ENCODE measurements at regions not wholly inside any gene's neighbourhood (a gene's known extent, or its start where the extent isn't known, plus 50 kb on each side); places are given as distances from the start of the nearest gene placed in this dataset.

DNA sequence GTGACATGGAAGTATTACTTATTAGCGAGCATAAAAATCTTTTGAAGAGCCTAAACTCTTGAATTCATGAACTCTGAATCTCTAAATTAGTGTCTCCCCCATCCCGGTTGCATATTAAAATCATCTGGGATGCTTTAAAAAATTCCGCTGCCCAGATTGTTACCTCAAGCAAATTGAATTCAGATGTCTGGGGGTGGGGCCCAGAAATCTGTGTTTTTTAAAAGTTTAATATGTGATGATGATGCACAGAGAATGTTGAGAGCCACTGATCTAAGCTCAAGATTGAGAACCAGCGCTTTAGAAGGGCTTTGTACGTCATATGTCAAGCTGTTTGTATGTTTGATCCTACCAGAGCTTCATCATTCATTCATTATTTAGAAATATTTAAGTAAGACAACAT is 446.8 kb downstream of the NUF2 start:
- Mint-ChIP-seq H3K27ac (no peak overlapping the region), H3K4me1 (ENCODE audit: low read depth in 2 of 2) (no peaks in the 10 kb centered on the region)

DNA sequence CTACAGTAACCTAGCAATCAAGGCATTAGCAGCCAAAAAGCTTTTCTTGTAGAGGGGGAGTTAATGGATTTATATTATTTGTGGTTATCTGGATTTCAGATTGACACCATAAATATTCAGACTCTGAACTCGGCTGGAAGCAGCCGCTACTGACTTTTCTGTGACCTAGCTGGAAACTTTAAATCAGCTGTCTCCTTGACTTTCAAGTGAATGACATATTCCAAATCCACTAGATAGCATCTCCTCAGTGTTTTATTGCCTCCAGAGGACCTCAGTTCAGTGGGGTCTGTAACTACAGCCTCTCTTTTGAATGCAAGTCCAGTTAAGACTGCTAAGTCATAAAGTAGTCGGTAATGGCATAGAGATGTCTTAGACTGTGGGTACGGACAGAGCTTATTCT is 448.5 kb downstream of the NUF2 start:
- Mint-ChIP-seq H3K4me1 (ENCODE audit: low read depth in 2 of 2) (no peaks in the 10 kb centered on the region), H3K27ac (no peak overlapping the region), H3K9me3 (peaks cover 12 to 33% of the 10 kb centered on the region in 2 donors), H3K27me3 (no peaks in the 10 kb centered on the region), H3K36me3 (ENCODE audit: insufficient read depth) (no peaks in the 10 kb centered on the region), H3K4me3 (no peak overlapping the region)
- no peak for ATAC-seq (replicated peaks)
- no peak for DNase-seq

More for the DNA sequence above, 446.8 kb downstream of the NUF2 start:
- no peak overlapping the region for H3K4me3 Mint-ChIP-seq
- no peaks in the 10 kb centered on the region for H3K27me3 Mint-ChIP-seq
- H3K9me3 Mint-ChIP-seq: peaks cover 9 to 34% of the 10 kb centered on the region in 2 donors
- DNase-seq (no peak), ATAC-seq (replicated peaks) (no peak)
- H3K36me3 Mint-ChIP-seq (ENCODE audit: insufficient read depth): no peaks in the 10 kb centered on the region

DNA sequence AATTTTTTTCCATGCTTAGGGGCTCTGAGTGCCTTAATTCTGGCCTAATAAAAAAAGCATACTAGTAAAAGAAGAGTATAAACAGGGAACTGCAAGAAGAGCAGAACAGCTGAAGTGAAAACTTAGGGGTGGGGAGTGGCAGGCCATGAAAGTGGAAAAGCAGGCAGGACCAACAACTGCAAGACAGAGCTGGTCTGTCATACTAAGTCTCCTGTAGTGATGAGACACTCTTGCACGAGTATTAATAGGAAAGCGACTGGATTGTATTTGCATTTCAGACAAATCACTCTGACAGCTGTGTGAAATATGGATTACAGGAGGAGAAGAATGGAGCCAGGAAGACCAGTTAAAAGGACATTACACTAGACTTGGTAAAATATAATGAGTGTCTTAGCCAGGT is 449.9 kb downstream of the NUF2 start:
- no peaks in the 10 kb centered on the region for H3K27me3 Mint-ChIP-seq
- ATAC-seq (replicated peaks): no peak
- no peak for DNase-seq
- no peak overlapping the region for H3K4me3 Mint-ChIP-seq
- peaks cover 14 to 27% of the 10 kb centered on the region in 2 donors for H3K9me3 Mint-ChIP-seq
- H3K27ac Mint-ChIP-seq: no peak overlapping the region
- no peaks in the 10 kb centered on the region for H3K4me1 Mint-ChIP-seq (ENCODE audit: low read depth in 2 of 2)
- no peaks in the 10 kb centered on the region for H3K36me3 Mint-ChIP-seq (ENCODE audit: insufficient read depth)

DNA sequence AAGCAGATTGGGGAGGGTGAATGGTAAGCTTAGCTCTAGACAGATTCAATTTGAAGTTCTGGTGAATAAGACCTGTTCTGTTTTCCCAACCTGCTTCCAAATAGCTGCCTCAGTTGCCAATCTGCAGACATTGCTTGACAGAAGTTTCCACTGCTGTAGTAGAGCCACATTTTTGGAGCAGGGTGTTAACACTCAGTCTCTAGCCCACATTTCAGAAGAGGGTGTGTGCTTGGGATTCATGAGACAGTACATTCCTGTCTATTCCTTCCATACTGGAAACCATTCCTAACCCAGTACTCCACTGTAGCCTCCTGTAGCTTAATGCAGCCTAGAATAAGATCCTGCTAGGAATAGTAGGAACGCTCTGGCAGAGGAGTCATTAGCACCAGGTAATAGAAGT is 450.5 kb downstream of the NUF2 start:
- ATAC-seq (replicated peaks) (no peak), DNase-seq (no peak)
- Mint-ChIP-seq H3K4me1 (ENCODE audit: low read depth in 2 of 2) (no peaks in the 10 kb centered on the region), H3K27ac (no peak overlapping the region), H3K27me3 (no peaks in the 10 kb centered on the region), H3K9me3 (peaks cover 14 to 27% of the 10 kb centered on the region in 2 donors), H3K4me3 (no peak overlapping the region), H3K36me3 (ENCODE audit: insufficient read depth) (no peaks in the 10 kb centered on the region)

- DNase-seq (no peak), ATAC-seq (replicated peaks) (no peak)
- no peaks in the 10 kb centered on the region for H3K36me3 Mint-ChIP-seq (ENCODE audit: insufficient read depth)
- no peaks in the 10 kb centered on the region for H3K27me3 Mint-ChIP-seq
- peaks cover 14 to 34% of the 10 kb centered on the region in 2 donors for H3K9me3 Mint-ChIP-seq
- no peaks in the 10 kb centered on the region for H3K4me1 Mint-ChIP-seq (ENCODE audit: low read depth in 2 of 2)
- no peak overlapping the region for H3K27ac Mint-ChIP-seq
- H3K4me3 Mint-ChIP-seq: no peak overlapping the region
Measured at GRCh38 chr1:163773396-163773795, 451.6 kb downstream of the NUF2 start.

DNA sequence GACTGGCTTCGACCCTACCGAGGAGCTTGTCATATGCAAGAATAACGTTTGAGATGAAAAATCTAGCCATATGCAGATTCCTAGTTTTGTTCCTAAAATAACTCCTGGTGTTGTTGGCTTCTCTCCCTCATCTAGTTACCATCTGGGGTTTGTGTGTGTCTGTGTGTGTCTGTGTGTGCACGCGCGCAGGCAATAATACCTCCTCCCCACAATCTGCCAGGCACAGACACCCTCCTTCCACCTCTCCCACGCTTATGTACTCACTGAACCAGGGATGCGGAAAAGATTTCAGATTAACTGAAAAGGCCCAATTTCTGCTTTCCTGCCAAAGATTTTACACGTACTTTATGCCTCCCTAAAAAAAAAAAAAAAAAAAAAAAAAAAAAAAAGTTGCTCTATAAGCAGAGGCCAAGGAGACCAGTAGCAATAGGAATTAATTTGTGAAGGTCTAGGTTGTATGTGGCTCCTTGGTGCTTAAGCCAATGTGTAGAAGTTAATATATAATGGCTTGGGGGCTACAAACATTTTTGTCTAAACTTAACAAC is 452.7 kb downstream of the NUF2 start:
- Mint-ChIP-seq H3K4me3 (no peak overlapping the region), H3K4me1 (ENCODE audit: low read depth in 2 of 2) (no peaks in the 10 kb centered on the region), H3K9me3 (peaks cover 14 to 34% of the 10 kb centered on the region in 2 donors), H3K27ac (no peak overlapping the region), H3K27me3 (no peaks in the 10 kb centered on the region), H3K36me3 (ENCODE audit: insufficient read depth) (no peaks in the 10 kb centered on the region)
- DNase-seq (no peak), ATAC-seq (replicated peaks) (no peak)

DNA sequence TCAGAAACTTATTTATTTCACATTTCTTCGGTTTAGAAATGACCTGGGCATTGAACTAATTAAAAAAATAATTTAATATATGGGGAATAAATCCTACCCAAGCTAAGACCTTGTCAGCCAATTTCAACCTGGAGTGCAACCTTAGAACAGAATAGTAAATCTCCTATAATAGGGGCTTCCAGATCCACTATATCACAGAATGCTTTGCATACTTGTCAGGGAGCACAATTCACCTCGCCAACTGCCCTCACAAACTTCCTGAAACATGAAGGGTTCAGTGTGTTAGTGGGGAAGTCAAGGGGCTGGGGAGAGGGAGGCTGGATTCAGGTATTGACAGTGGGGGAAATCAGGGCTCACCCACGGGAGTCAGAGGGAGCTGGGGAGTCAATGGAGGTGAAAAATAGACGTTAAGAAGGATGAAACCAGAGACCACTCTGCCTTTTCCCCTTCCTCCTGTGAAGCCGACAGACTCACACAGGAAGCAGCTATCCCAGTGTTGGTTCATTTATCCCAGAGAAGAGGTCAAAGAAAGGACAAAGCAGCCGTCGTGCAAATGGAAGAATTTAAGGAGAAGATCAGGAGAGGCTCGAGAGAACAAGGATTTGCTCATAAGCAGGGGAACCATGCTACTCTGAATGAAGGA is 453.3 kb downstream of the NUF2 start:
- DNase-seq (no peak), ATAC-seq (replicated peaks) (no peak)
- Mint-ChIP-seq H3K36me3 (ENCODE audit: insufficient read depth) (no peaks in the 10 kb centered on the region), H3K4me1 (ENCODE audit: low read depth in 2 of 2) (no peaks in the 10 kb centered on the region), H3K27ac (no peak overlapping the region), H3K4me3 (no peak overlapping the region), H3K9me3 (peaks cover 12 to 34% of the 10 kb centered on the region in 2 donors), H3K27me3 (no peaks in the 10 kb centered on the region)

GRCh38 chr1:163777205-163777604 is 455.5 kb downstream of the NUF2 start:
- no peaks in the 10 kb centered on the region for H3K36me3 Mint-ChIP-seq (ENCODE audit: insufficient read depth)
- H3K4me1 Mint-ChIP-seq (ENCODE audit: low read depth in 2 of 2): no peaks in the 10 kb centered on the region
- H3K9me3 Mint-ChIP-seq: peaks cover 5 to 32% of the 10 kb centered on the region in 2 donors
- no peak for ATAC-seq (replicated peaks)
- H3K27me3 Mint-ChIP-seq: no peaks in the 10 kb centered on the region
- H3K27ac Mint-ChIP-seq: no peak overlapping the region
- no peak overlapping the region for H3K4me3 Mint-ChIP-seq
- DNase-seq: no peak

DNA sequence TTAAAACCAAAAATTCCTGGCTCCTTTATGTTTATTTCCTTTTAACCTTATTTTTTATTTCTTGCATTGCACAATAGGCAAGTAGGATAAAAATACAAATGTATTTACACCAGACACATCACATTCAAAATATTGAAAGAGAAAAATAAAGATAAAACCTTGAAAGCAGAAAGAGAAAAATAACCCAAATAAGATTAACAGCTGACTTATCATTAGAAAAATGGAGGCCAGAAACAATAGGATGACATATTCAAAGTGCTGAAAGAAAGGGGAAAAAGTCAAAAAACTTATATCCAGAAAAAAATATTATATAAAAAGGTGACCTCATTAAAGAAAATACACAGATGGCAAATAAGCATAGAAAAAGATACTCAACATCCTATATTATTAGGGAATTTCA is 459.4 kb downstream of the NUF2 start:
- no peak for ATAC-seq (replicated peaks)
- peaks cover 1 to 14% of the 10 kb centered on the region in 2 donors for H3K9me3 Mint-ChIP-seq
- no peak overlapping the region for H3K27ac Mint-ChIP-seq

DNA sequence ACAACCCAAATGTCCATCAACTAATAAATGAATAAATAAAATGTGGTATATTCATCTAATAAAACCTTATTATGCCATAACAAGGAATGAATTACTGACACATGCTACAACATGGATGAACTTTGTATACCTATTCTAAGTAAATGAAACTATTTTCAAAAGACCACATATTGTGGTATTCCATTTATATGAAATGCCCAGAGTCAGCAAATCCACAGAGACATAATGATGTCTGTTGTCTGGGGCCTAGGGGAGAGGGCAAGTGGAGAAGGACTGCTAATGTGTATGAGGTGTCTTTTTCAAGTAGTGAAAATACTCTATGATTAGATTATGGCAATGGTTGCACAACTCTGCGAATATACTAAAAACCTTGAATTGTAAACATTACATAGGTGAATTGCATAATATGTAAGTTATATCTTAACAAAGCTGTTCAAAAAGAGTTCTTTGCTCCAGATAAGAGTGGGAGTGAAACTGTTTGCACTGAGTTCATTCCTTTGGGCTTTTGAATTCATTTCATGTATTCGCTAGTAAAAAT is 464.2 kb downstream of the NUF2 start:
- no peaks in the 10 kb centered on the region for H3K27me3 Mint-ChIP-seq
- no peak overlapping the region for H3K27ac Mint-ChIP-seq
- DNase-seq: no peak
- peaks cover 4 to 7% of the 10 kb centered on the region in 2 donors for H3K9me3 Mint-ChIP-seq
- H3K36me3 Mint-ChIP-seq (ENCODE audit: insufficient read depth): no peaks in the 10 kb centered on the region
- H3K4me1 Mint-ChIP-seq (ENCODE audit: low read depth in 2 of 2): no peaks in the 10 kb centered on the region
- no peak for ATAC-seq (replicated peaks)
- H3K4me3 Mint-ChIP-seq: no peak overlapping the region

More for the DNA sequence above, 459.4 kb downstream of the NUF2 start:
- H3K36me3 Mint-ChIP-seq (ENCODE audit: insufficient read depth): no peaks in the 10 kb centered on the region
- no peak for DNase-seq
- no peaks in the 10 kb centered on the region for H3K27me3 Mint-ChIP-seq
- no peaks in the 10 kb centered on the region for H3K4me1 Mint-ChIP-seq (ENCODE audit: low read depth in 2 of 2)
- no peak overlapping the region for H3K4me3 Mint-ChIP-seq

GRCh38 chr1:163789911-163790310 is 468.2 kb downstream of the NUF2 start:
- Mint-ChIP-seq H3K27ac (no peak overlapping the region), H3K9me3 (peaks cover 8 to 9% of the 10 kb centered on the region in 2 donors), H3K4me1 (ENCODE audit: low read depth in 2 of 2) (no peaks in the 10 kb centered on the region), H3K4me3 (no peak overlapping the region), H3K27me3 (no peaks in the 10 kb centered on the region), H3K36me3 (ENCODE audit: insufficient read depth) (no peaks in the 10 kb centered on the region)
- ATAC-seq (replicated peaks) (no peak), DNase-seq (no peak)

- no peaks in the 10 kb centered on the region for H3K36me3 Mint-ChIP-seq (ENCODE audit: insufficient read depth)
- no peaks in the 10 kb centered on the region for H3K27me3 Mint-ChIP-seq
- H3K4me3 Mint-ChIP-seq: no peak overlapping the region
- H3K4me1 Mint-ChIP-seq (ENCODE audit: low read depth in 2 of 2): no peaks in the 10 kb centered on the region
- H3K27ac Mint-ChIP-seq: no peak overlapping the region
- DNase-seq (no peak), ATAC-seq (replicated peaks) (no peak)
- peaks cover 8 to 12% of the 10 kb centered on the region in 2 donors for H3K9me3 Mint-ChIP-seq
Measured at GRCh38 chr1:163794551-163794950, 472.8 kb downstream of the NUF2 start.

DNA sequence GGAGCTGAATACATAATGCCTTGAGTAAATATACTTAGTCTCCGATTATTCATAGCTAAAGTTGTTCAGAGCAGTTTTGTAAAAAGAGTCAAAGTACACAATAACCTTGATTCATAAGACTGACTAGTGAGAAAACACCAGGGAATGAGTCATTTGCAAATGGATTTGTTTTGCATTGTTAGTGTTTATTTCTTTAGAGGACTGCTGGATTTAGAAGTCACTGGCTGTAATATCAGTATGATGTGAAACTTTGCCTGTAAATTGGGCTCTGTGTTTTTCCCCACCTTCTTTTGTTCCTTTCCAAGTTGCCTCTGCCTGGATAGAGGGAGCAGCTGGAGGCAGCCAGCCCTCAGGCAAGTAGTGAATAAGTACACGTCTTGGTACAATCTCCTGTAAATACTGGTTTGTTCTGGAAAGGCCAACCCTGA is 474.7 kb downstream of the NUF2 start:
- Mint-ChIP-seq H3K27ac (no peak overlapping the region), H3K27me3 (no peaks in the 10 kb centered on the region), H3K9me3 (peaks cover 8 to 9% of the 10 kb centered on the region in 2 donors), H3K4me3 (no peak overlapping the region), H3K4me1 (ENCODE audit: low read depth in 2 of 2) (no peaks in the 10 kb centered on the region), H3K36me3 (ENCODE audit: insufficient read depth) (no peaks in the 10 kb centered on the region)
- ATAC-seq (replicated peaks): no peak
- DNase-seq: no peak

DNA sequence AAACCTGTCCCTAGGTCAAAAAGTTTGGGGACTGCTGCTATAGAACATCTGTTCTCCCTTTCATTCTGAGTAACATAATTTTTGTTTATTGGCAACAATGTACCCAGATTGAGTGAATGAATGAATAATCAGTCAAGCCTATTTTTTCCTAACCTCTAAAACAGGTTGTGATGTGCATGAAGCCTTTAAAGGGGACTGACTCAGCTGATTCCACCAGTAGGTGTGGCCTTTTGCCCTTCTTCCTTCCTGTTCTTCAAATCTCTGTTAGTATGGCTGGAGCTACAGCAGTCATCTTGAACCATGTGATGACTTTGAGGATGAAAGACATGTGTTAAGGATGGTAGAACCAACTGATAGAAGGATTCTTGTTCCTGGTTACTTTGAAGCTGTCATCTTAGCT is 476.1 kb downstream of the NUF2 start:
- ATAC-seq (replicated peaks) (no peak), DNase-seq (no peak)
- no peaks in the 10 kb centered on the region for H3K36me3 Mint-ChIP-seq (ENCODE audit: insufficient read depth)
- no peaks in the 10 kb centered on the region for H3K4me1 Mint-ChIP-seq (ENCODE audit: low read depth in 2 of 2)
- no peak overlapping the region for H3K27ac Mint-ChIP-seq
- no peaks in the 10 kb centered on the region for H3K27me3 Mint-ChIP-seq
- H3K4me3 Mint-ChIP-seq: no peak overlapping the region
- peaks cover 7% of the 10 kb centered on the region in 2 donors for H3K9me3 Mint-ChIP-seq
